Common myeloid progenitor, CD34-positive (primary cell): ENCODE measurements at regions not wholly inside any gene's neighbourhood (a gene's known extent, or its start where the extent isn't known, plus 50 kb on each side); places are given as distances from the start of the nearest gene placed in this dataset.

Experiments
- CTCF ChIA-PET: fragments of 350-600 bp; sonication (Branson Sonifier 250); formaldehyde crosslinking; loops from one replicate; lab custom pipeline; 2021; ENCODE audit warnings: antibody characterized with exemption; lab: Charles Lee
- POLR2A ChIA-PET: fragments of 350-600 bp; sonication (Branson Sonifier 250); formaldehyde crosslinking; loops from one replicate; lab custom pipeline; 2021; ENCODE audit warnings: antibody characterized with exemption; lab: Charles Lee
- DNase-seq, 3 donors: peaks; one replicate each; pipeline versions ENCODE4 v3.0.0 to v3.0.0-alpha.2; 2013
- H3K27ac ChIP-seq, 2 experiments: 1 replicate in 1 of 2; 2 replicates in 1 of 2; pipeline ENCODE4 v1.7.0; 2013; ENCODE audit warnings: inconsistent platforms in 2 of 2, low read length in 2 of 2, mild to moderate bottlenecking in 2 of 2, low read depth in 1 of 2, moderate library complexity in 1 of 2; ENCODE audit not compliant: severe bottlenecking in 2 of 2, insufficient read depth in 1 of 2, poor library complexity in 1 of 2
- H3K27me3 ChIP-seq, 5 experiments: replicated peaks in 2 of 5; 1 replicate in 3 of 5; 2 replicates in 2 of 5; pipeline versions ENCODE4 v1.6.1 to v1.7.0; 2013; ENCODE audit warnings: low read length in 4 of 5, mild to moderate bottlenecking in 2 of 5, moderate library complexity in 2 of 5, inconsistent platforms in 1 of 5; ENCODE audit not compliant: insufficient read depth in 5 of 5, control insufficient read depth in 4 of 5
- H3K36me3 ChIP-seq, 4 experiments: 1 replicate in 2 of 4; 2 replicates in 2 of 4; pipeline versions ENCODE4 v1.6.1 to v1.7.0; 2013; ENCODE audit warnings: low read length in 3 of 4, control low read depth in 1 of 4, mild to moderate bottlenecking in 1 of 4; ENCODE audit not compliant: control insufficient read depth in 4 of 4, insufficient read depth in 4 of 4
- H3K4me1 ChIP-seq, 4 experiments: 1 replicate in 3 of 4; 2 replicates in 1 of 4; pipeline versions ENCODE4 v1.6.1 to v1.7.1; 2013; ENCODE audit warnings: low read length in 3 of 4, mild to moderate bottlenecking in 3 of 4, control low read depth in 1 of 4, inconsistent platforms in 1 of 4, moderate library complexity in 1 of 4; ENCODE audit not compliant: control insufficient read depth in 4 of 4, insufficient read depth in 4 of 4; ENCODE audit errors: control extremely low read depth in 1 of 4
- H3K4me3 ChIP-seq, 7 experiments: 1 replicate in 4 of 7; 2 replicates in 3 of 7; pipeline versions ENCODE4 v1.5.1 to v1.7.0; 2013; ENCODE audit warnings: mild to moderate bottlenecking in 7 of 7, low read length in 6 of 7, moderate library complexity in 6 of 7, inconsistent platforms in 2 of 7, low read depth in 2 of 7, control low read depth in 1 of 7; ENCODE audit not compliant: insufficient read depth in 4 of 7, control insufficient read depth in 1 of 7; ENCODE audit errors: extremely low read depth in 1 of 7
- H3K9me3 ChIP-seq, 5 experiments: 1 replicate in 4 of 5; 2 replicates in 1 of 5; pipeline versions ENCODE4 v1.6.1 to v1.7.1; 2013; ENCODE audit warnings: low read length in 4 of 5, mild to moderate bottlenecking in 2 of 5, inconsistent platforms in 1 of 5, low read depth in 1 of 5, moderate library complexity in 1 of 5; ENCODE audit not compliant: control insufficient read depth in 4 of 5, insufficient read depth in 2 of 5; ENCODE audit errors: control extremely low read depth in 1 of 5
- WGBS: methylation state at CpG from one replicate; pipeline ENCODE4 v1.1.5; 2013; ENCODE audit not compliant: insufficient coverage; 5-methylcytosine and 5-hydroxymethylcytosine counted together

DNA sequence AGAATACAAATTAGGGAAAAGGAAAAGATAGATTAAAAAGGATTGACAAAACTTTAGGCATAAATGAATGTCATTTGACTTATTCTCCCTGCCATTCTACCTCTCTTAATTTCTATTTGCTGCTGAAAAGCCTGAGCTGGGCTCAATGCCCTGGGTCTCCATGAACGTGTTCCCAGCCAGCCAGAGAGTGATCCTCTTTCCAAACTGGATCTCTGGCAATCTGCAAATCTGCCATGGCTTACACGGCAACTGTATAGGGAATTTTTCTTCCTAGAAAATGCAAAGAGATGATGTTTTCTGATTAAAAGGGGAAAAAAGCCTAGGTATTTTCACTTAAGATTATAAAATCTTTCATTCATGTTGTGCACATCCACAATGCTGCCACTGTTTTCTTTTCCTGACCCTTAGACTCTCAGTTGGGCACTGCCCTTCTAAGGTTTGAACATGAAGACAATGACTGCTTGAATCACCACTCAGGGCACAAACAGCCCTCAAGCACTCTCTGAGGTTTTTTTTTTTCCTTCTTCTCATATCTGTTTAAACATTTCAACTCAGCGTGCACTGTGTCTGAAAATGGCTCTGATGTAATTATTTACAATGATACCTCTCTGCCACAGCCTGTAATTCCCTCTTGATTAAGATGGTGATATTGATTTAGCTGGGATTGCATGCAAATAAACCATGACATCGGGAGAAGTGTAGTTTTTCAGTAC, 60.3 kb downstream of the DACT1 start:
- Histone ChIP-seq H3K27ac (no peak overlapping the region), H3K27me3 (no peaks in the 10 kb centered on the region), H3K4me3 (no peak overlapping the region), H3K9me3 (peaks cover 0 to 3% (median 0%) of the 10 kb centered on the region in 5 experiments), H3K36me3 (no peaks in the 10 kb centered on the region), H3K4me1 (no peaks in the 10 kb centered on the region)
- ChIA-PET CTCF (interaction anchor here (0.6 to 0.8 kb wide), 2 partner anchors 11 to 703 kb away, joined by 3 read pairs; no protein-coding TSS in a partner anchor), POLR2A (no interaction called here)
- no peak for DNase-seq
- 100% methylated on average over 1 of the region's 4 CpGs for WGBS

DNA sequence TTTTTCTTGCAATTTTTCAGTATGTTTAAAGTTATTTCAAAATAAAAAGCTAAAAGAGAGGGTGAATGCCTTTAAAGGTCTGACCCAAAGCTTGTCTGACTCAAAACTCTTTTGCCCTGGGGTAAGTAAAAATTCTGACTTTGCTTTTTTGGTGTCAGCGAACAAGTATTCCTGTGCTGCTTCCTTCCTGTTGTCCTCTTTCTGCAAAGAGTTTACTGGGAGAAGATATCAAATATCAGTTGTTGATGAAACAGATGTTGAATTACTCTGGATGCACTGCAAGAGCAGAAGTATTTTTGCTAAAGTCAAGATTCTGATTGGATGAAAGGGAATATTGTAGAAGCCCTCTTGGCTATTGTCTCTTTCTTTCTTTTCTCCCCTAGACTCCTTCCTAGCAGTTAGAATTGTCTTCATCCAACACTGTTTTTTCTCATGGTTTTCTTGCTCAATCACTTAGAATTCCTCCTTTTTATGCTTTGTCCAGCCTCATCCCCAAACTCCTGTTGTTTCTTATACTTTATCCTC, 62.0 kb downstream of the DACT1 start:
- Histone ChIP-seq H3K4me3 (no peak overlapping the region), H3K4me1 (no peaks in the 10 kb centered on the region), H3K27me3 (no peaks in the 10 kb centered on the region), H3K36me3 (no peaks in the 10 kb centered on the region), H3K9me3 (peaks cover 0 to 3% (median 0%) of the 10 kb centered on the region in 5 experiments), H3K27ac (no peak overlapping the region)
- 83% methylated on average over 1 of the region's 1 CpG for WGBS
- no peak for DNase-seq
- ChIA-PET CTCF (no interaction called here), POLR2A (no interaction called here)

DNA sequence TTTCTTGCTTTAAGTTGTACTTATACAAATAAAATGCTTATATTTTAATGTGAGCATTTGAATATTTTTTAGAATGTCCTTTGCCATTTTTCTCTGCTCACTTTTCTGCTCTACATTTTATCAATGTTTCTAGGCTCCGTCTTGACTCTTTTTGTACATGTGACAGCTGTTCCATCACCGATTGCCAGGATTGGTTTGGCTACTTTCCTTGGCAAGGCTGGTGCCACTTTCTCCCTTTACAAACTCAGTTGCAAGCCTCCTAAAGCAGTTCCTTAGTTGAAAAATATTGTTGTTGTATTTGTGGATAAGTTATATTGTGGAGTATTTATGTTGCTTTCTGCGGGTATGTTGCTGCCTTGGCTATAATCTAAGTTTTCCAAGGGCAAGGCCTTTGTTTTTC, 63.4 kb downstream of the DACT1 start:
- Histone ChIP-seq H3K9me3 (peaks cover 0 to 3% (median 0%) of the 10 kb centered on the region in 5 experiments), H3K4me1 (no peaks in the 10 kb centered on the region), H3K27ac (no peak overlapping the region), H3K27me3 (no peaks in the 10 kb centered on the region), H3K36me3 (no peaks in the 10 kb centered on the region), H3K4me3 (no peak overlapping the region)
- ChIA-PET POLR2A (no interaction called here), CTCF (no interaction called here)
- 100% methylated on average over 2 of the region's 3 CpGs for WGBS
- no peak for DNase-seq

DNA sequence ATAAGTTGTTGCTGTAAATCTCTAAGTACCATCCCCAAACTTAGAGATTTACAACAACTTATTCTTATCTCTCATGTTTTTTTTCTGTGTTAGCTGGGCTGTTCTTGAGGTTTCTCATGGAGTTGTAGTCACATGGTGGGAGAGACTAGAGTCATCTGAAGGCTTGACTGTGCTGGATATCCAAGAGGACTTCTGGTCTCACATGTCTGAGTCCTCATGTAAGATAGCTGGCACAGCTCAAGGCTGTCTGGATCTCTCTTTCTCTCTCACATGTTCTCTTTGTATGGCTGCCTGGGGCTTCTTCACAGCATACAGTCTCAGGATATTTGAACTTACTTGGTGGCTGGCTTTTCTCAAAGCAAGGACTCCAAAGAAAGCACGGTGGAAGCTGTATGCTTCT, 63.8 kb downstream of the DACT1 start:
- 100% methylated on average over 1 of the region's 1 CpG for WGBS
- no peak overlapping the region for H3K4me3 ChIP-seq
- peaks cover 0 to under 1% (median 0%) of the 10 kb centered on the region in 5 experiments for H3K9me3 ChIP-seq
- no peak for DNase-seq
- H3K36me3 ChIP-seq, result no peaks in the 10 kb centered on the region
- no peaks in the 10 kb centered on the region for H3K4me1 ChIP-seq
- ChIA-PET POLR2A (no interaction called here), CTCF (no interaction called here)
- no peak overlapping the region for H3K27ac ChIP-seq
- no peaks in the 10 kb centered on the region for H3K27me3 ChIP-seq

DNA sequence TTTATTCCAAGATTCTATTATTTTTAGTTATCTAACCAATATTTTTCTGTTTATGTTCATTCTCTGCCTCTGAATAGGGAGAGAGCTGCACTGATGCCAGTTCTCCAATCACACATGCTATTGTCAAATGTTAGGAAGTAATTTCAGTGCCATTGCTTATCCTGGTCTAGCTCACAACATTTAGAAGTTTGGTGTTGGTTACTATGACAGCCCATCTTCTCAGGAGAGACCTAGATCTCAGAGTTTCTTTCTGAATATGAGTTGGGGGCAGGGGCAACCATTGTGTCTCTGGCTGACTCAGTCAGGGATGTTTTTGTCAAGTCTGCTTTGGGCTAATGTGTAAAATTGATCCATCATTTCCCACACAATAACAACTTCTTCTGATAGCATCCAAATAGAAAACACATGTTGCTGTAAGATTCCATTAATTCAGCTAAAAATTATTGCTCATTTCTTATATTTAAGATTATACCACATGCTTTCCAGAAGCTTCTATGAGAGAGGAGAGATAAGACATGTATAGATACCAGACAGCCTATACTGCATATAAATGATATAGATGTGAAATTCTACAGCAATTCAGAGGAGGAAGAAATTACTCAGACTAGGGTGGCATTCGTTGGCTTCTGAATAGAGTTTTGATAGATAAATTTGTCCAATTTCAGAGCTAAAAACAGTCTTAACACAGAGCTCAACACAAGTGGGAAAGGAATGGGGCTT, 64.8 kb downstream of the DACT1 start:
- Histone ChIP-seq H3K9me3 (no peaks in the 10 kb centered on the region), H3K36me3 (no peaks in the 10 kb centered on the region), H3K4me1 (no peaks in the 10 kb centered on the region), H3K27ac (no peak overlapping the region), H3K27me3 (no peaks in the 10 kb centered on the region), H3K4me3 (no peak overlapping the region)
- CTCF ChIA-PET, result interaction anchor here (1.0 kb wide), 1 partner anchor 41 kb away, joined by 3 read pairs; no protein-coding TSS in a partner anchor
- no CpG with 5 or more reads among the region's 1 CpG for WGBS
- no peak for DNase-seq
- POLR2A ChIA-PET, result no interaction called here

DNA sequence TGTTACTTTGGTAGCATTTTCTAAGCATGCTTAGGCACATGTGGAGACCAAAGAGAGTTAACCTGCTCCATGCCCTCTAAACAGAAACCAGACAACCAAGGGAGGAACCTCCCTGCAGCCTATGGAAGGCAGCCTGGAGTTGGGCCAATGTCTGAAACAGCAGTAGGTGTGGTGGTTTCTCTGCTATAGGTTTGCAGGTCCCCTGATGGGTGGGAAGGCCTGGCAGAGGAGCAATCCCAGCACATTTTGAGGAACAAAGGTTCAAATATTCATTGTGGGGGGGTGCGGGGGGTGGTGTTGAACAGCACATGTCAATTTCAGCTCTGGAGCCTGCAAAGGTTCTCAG, 65.4 kb downstream of the DACT1 start:
- POLR2A ChIA-PET, result no interaction called here
- H3K4me3 ChIP-seq, result no peak overlapping the region
- no peak overlapping the region for H3K27ac ChIP-seq
- no peaks in the 10 kb centered on the region for H3K9me3 ChIP-seq
- no peaks in the 10 kb centered on the region for H3K4me1 ChIP-seq
- no peaks in the 10 kb centered on the region for H3K27me3 ChIP-seq
- no peak for DNase-seq
- 100% methylated on average over 1 of the region's 1 CpG for WGBS
- no peaks in the 10 kb centered on the region for H3K36me3 ChIP-seq
- CTCF ChIA-PET, result interaction anchor here (1.0 kb wide), 1 partner anchor 41 kb away, joined by 3 read pairs; no protein-coding TSS in a partner anchor

DNA sequence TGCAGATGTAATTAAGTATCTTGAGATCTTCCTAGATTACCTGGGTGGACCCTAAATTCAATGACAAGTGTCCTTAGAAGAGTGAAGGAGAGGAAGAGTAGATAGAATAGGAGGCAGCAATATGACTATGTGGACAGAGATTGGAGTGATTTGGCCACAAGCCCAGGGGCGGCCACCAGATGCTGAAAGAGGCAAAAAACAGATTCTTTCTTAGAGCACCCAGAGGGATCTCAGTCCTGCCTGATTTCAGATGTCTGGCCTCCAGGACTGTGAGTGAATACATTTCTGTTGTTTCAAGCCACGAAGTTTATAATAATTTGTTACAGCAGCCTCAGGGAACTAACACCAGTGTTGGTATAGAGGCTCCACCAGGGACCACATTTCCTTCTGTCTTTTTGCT, 67.3 kb downstream of the DACT1 start:
- Histone ChIP-seq H3K36me3 (no peaks in the 10 kb centered on the region), H3K4me1 (peaks cover 0 to 4% (median 0%) of the 10 kb centered on the region in 4 experiments), H3K9me3 (no peaks in the 10 kb centered on the region), H3K4me3 (no peak overlapping the region), H3K27me3 (no peaks in the 10 kb centered on the region), H3K27ac (no peak overlapping the region)
- WGBS, result 100% methylated on average over 2 of the region's 2 CpGs
- ChIA-PET CTCF (interaction anchor here (1.5 kb wide), 1 partner anchor 26 kb away, joined by 3 read pairs; no protein-coding TSS in a partner anchor), POLR2A (no interaction called here)
- no peak for DNase-seq
